IMR-90 (cell line): ENCODE measurements at regions not wholly inside any gene's neighbourhood (a gene's known extent, or its start where the extent isn't known, plus 50 kb on each side); places are given as distances from the start of the nearest gene placed in this dataset.

ENCODE experiments used
- ATAC-seq: fragments of 200-7000 bp; cut with Tn5 transposase; 2 replicates; pipeline ENCODE4 v1.9.1; 2020; ENCODE audit warnings: low read depth, mild to moderate bottlenecking, moderate library complexity
- BruUV-seq: library from RNA; stranded (reverse); fragments of 400-500 nt; replicated peaks from 2 replicates; lab custom pipeline; 2021; lab: Mats Ljungman, UMichigan
- CTCF ChIA-PET: fragments of 300-600 bp; formaldehyde crosslinking; extraction: SDS; loops from one replicate; lab custom pipeline; 2021; ENCODE audit warnings: antibody characterized with exemption; lab: Yijun Ruan, JAX
- POLR2A ChIA-PET: fragments of 300-600 bp; sonication (Branson Sonifier 250); formaldehyde crosslinking; loops from one replicate; lab custom pipeline; 2022; ENCODE audit warnings: antibody characterized with exemption; ENCODE audit not compliant: unreplicated experiment; lab: Charles Lee
- DNase-seq: peaks from one replicate; pipeline ENCODE4 v3.0.0; 2013
- H2AFZ ChIP-seq: replicated peaks from 2 replicates; pipeline ENCODE3; 2013; ENCODE audit warnings: low read length, mild to moderate bottlenecking; ENCODE audit not compliant: poor library complexity
- H2AK5ac ChIP-seq: 2 replicates; pipeline ENCODE4 v1.6.1; 2013; ENCODE audit warnings: low read depth, low read length, inconsistent platforms
- H2AK9ac ChIP-seq: replicated peaks from 2 replicates; pipeline ENCODE3; 2013; ENCODE audit warnings: mild to moderate bottlenecking, low read depth, low read length, moderate library complexity; ENCODE audit not compliant: poor library complexity
- H2BK120ac ChIP-seq: 2 replicates; pipeline ENCODE4 v1.6.1; 2013; ENCODE audit warnings: low read depth, low read length, inconsistent platforms
- H2BK15ac ChIP-seq: 3 replicates; pipeline ENCODE4 v1.6.1; 2013; ENCODE audit warnings: low read depth, low read length, inconsistent platforms
- H2BK20ac ChIP-seq: 2 replicates; pipeline ENCODE4 v1.6.1; 2013; ENCODE audit warnings: low read depth, mild to moderate bottlenecking, inconsistent platforms, low read length, moderate library complexity
- H2BK5ac ChIP-seq: 2 replicates; pipeline ENCODE4 v1.6.1; 2013; ENCODE audit warnings: mild to moderate bottlenecking, low read depth, low read length, inconsistent platforms; ENCODE audit not compliant: poor library complexity, severe bottlenecking
- H3K14ac ChIP-seq: replicated peaks from 2 replicates; pipeline ENCODE4 v1.6.1; 2013; ENCODE audit warnings: low read depth, low read length, inconsistent platforms
- H3K18ac ChIP-seq: 2 replicates; pipeline ENCODE4 v1.6.1; 2013; ENCODE audit warnings: low read depth, low read length, control low read depth
- H3K23ac ChIP-seq: 2 replicates; pipeline ENCODE4 v1.6.1; 2013; ENCODE audit warnings: low read depth, low read length, inconsistent platforms
- H3K27ac ChIP-seq: 2 replicates; pipeline ENCODE4 v1.5.1; 2013; ENCODE audit warnings: mild to moderate bottlenecking, control low read depth, low read length; ENCODE audit not compliant: insufficient read depth
- H3K27me3 ChIP-seq: 2 replicates; pipeline ENCODE4 v1.6.1; 2013; ENCODE audit warnings: low read length; ENCODE audit not compliant: control insufficient read depth, insufficient read depth
- H3K36me3 ChIP-seq: 2 replicates; pipeline ENCODE4 v1.6.1; 2013; ENCODE audit warnings: low read length, mixed read lengths; ENCODE audit not compliant: control insufficient read depth, insufficient read depth
- H3K4ac ChIP-seq: 2 replicates; pipeline ENCODE4 v1.6.1; 2013; ENCODE audit warnings: low read depth, low read length, inconsistent platforms
- H3K4me1 ChIP-seq: 2 replicates; pipeline ENCODE4 v1.6.1; 2013; ENCODE audit warnings: low read length, mixed read lengths; ENCODE audit not compliant: control insufficient read depth, insufficient read depth
- H3K4me2 ChIP-seq: 2 replicates; pipeline ENCODE4 v1.6.1; 2013; ENCODE audit warnings: low read depth, mild to moderate bottlenecking, control low read depth, low read length, moderate library complexity
- H3K4me3 ChIP-seq: 2 replicates; pipeline ENCODE4 v1.5.1; 2013; ENCODE audit warnings: low read depth, mild to moderate bottlenecking, control low read depth, low read length, moderate library complexity; ENCODE audit not compliant: insufficient read depth
- H3K56ac ChIP-seq: 2 replicates; pipeline ENCODE4 v1.6.1; 2013; ENCODE audit warnings: low read length, inconsistent platforms; ENCODE audit not compliant: insufficient read depth; ENCODE audit errors: extremely low read depth
- H3K79me1 ChIP-seq, 2 experiments: 2 replicates each; pipeline ENCODE4 v1.6.1; 2013; ENCODE audit warnings: low read length in 2 of 2, inconsistent platforms in 1 of 2, low read depth in 1 of 2
- H3K9ac ChIP-seq: 2 replicates; pipeline ENCODE4 v1.6.1; 2013; ENCODE audit warnings: low read depth, low read length, control low read depth
- H3K9me1 ChIP-seq: 2 replicates; pipeline ENCODE4 v1.6.1; 2013; ENCODE audit warnings: low read length, inconsistent platforms; ENCODE audit not compliant: insufficient read depth
- H3K9me3 ChIP-seq: 2 replicates; pipeline ENCODE4 v1.6.1; 2013; ENCODE audit warnings: low read length; ENCODE audit not compliant: control insufficient read depth, insufficient read depth
- H4K20me1 ChIP-seq: 2 replicates; pipeline ENCODE4 v1.6.1; 2013; ENCODE audit warnings: low read length, inconsistent platforms; ENCODE audit not compliant: insufficient read depth
- H4K5ac ChIP-seq: 2 replicates; pipeline ENCODE4 v1.6.1; 2013; ENCODE audit warnings: mild to moderate bottlenecking, low read depth, low read length, control low read depth
- H4K8ac ChIP-seq, 2 experiments: 2 replicates each; pipeline ENCODE4 v1.6.1; 2013; ENCODE audit warnings: low read depth in 2 of 2, low read length in 2 of 2, control low read depth in 1 of 2, inconsistent platforms in 1 of 2
- H4K91ac ChIP-seq: 2 replicates; pipeline ENCODE4 v1.6.1; 2013; ENCODE audit warnings: low read depth, low read length, inconsistent platforms; ENCODE audit not compliant: insufficient read depth
- BHLHE40 ChIP-seq: fragments of 150-350 bp; IDR thresholded peaks from 2 replicates; pipeline ENCODE4 v1.6.1; 2016; ENCODE audit warnings: mild to moderate bottlenecking, low read depth, low read length
- CHD1 ChIP-seq: IDR thresholded peaks from 2 replicates; pipeline ENCODE4 v1.6.1; 2012; ENCODE audit warnings: low read depth, low read length, improper control_type of control experiment
- CTCF ChIP-seq: conservative IDR thresholded peaks from 2 replicates; pipeline ENCODE4 v1.5.1; 2012; ENCODE audit warnings: mild to moderate bottlenecking, low read depth, low read length, improper control_type of control experiment
- ELK1 ChIP-seq: fragments of 150-350 bp; IDR thresholded peaks from 2 replicates; pipeline ENCODE4 v1.6.1; 2016; ENCODE audit warnings: low read depth, mild to moderate bottlenecking, low read length, moderate library complexity, borderline replicate concordance
- FOS ChIP-seq: fragments of 150-350 bp; IDR thresholded peaks from 2 replicates; pipeline ENCODE4 v1.6.1; 2016; ENCODE audit warnings: low read depth, low read length
- MAFK ChIP-seq: IDR thresholded peaks from 2 replicates; pipeline ENCODE4 v1.6.1; 2012; ENCODE audit warnings: low read depth, low read length, improper control_type of control experiment
- MAZ ChIP-seq: IDR thresholded peaks from 2 replicates; pipeline ENCODE4 v1.6.1; 2012; ENCODE audit warnings: low read depth, mild to moderate bottlenecking, low read length, improper control_type of control experiment, moderate library complexity, borderline replicate concordance
- MXI1 ChIP-seq: IDR thresholded peaks from 2 replicates; pipeline ENCODE4 v1.6.1; 2012; ENCODE audit warnings: low read depth, mild to moderate bottlenecking, low read length, moderate library complexity, borderline replicate concordance
- NFE2L2 ChIP-seq: fragments of 150-350 bp; IDR thresholded peaks from 2 replicates; pipeline ENCODE4 v1.6.1; 2016; ENCODE audit warnings: low read depth, mild to moderate bottlenecking, low read length
- RFX5 ChIP-seq: IDR thresholded peaks from 2 replicates; pipeline ENCODE4 v1.8.0; 2012; ENCODE audit warnings: low read depth, mild to moderate bottlenecking, low read length, moderate library complexity
- SMC3 ChIP-seq: fragments of 150-350 bp; IDR thresholded peaks from 2 replicates; pipeline ENCODE4 v1.6.1; 2016; ENCODE audit warnings: low read depth, mild to moderate bottlenecking, antibody characterized with exemption, low read length, moderate library complexity
- WGBS, 2 experiments: methylation state at CpG; one replicate each; pipeline versions ENCODE4 v1.1.5 to v1.1.7; 2013; ENCODE audit warnings: missing lambda C conversion rate in 2 of 2; ENCODE audit not compliant: insufficient read length in 1 of 2; ENCODE audit errors: extremely low coverage in 2 of 2; 5-methylcytosine and 5-hydroxymethylcytosine counted together
- dilution Hi-C: fragments of 300-500 bp; cut with HindIII; formaldehyde crosslinking; loops from one replicate; pipeline ENCODE4 v1.14.3; 2018; ENCODE audit warnings: low sequenced_read_pairs; ENCODE audit not compliant: unreplicated experiment
- in situ Hi-C: fragments of 300-500 bp; cut with MboI; formaldehyde crosslinking; loops from 3 replicates; pipeline ENCODE4 v1.14.3; 2019; ENCODE audit warnings: low sequenced_read_pairs, inconsistent platforms, mixed read lengths
- intact Hi-C: fragments of 100-400 bp; cut with micrococcal nuclease; formaldehyde crosslinking; loops from 2 replicates; pipeline ENCODE4 v1.10.0; 2022

- no TSS peak for BruUV-seq
- no peak overlapping the region for H3K23ac ChIP-seq
- dilution Hi-C loops: no loop called here
- no peak overlapping the region for H2BK5ac ChIP-seq
- H3K9me3 ChIP-seq: no peaks in the 10 kb centered on the region; the same call in 1 of the 2 replicates
- H2BK15ac ChIP-seq: no peak overlapping the region
- DNase-seq: no peak
- no peak overlapping the region for H2AK9ac ChIP-seq
- ATAC-seq: no peak
- H2AK5ac ChIP-seq: no peak overlapping the region
- in situ Hi-C loops: no loop called here
- H3K9me1 ChIP-seq: no peaks in the 10 kb centered on the region
- H3K27me3 ChIP-seq: no peaks in the 10 kb centered on the region
- H3K18ac ChIP-seq: no peak overlapping the region
- no peak overlapping the region for H3K27ac ChIP-seq
- H2BK120ac ChIP-seq: no peak overlapping the region
- no peak overlapping the region for H4K8ac ChIP-seq
- no peak overlapping the region for H2BK20ac ChIP-seq
- TF ChIP-seq ELK1 (no peak), NFE2L2 (no peak), RFX5 (no peak), MXI1 (no peak), CHD1 (no peak), FOS (no peak), BHLHE40 (no peak), CTCF (no peak), SMC3 (no peak), MAFK (no peak), MAZ (no peak)
- H3K36me3 ChIP-seq: no peaks in the 10 kb centered on the region
- no peak overlapping the region for H2AFZ ChIP-seq
- no peaks in the 10 kb centered on the region for H3K79me1 ChIP-seq
- no peak overlapping the region for H3K14ac ChIP-seq
- H4K5ac ChIP-seq: no peak overlapping the region
- H4K91ac ChIP-seq: no peak overlapping the region
- no peak overlapping the region for H3K4me2 ChIP-seq
- H3K4me3 ChIP-seq: no peak overlapping the region
- ChIA-PET POLR2A (no interaction called here), CTCF (no interaction called here)
- no peak overlapping the region for H3K56ac ChIP-seq
- 60% methylated on average over 1 of the region's 6 CpGs; no CpG with 5 or more reads in 1 of the 2 experiments for WGBS, 2 experiments
- no peaks in the 10 kb centered on the region for H3K4me1 ChIP-seq
- H4K20me1 ChIP-seq: no peaks in the 10 kb centered on the region
- no peak overlapping the region for H3K4ac ChIP-seq
- intact Hi-C loops: no loop called here
- H3K9ac ChIP-seq: no peak overlapping the region
These were observed 443.8 kb upstream of the PIK3R1 start for GRCh38 chr5:67771791-67772190.
